GM18511 (cell line): ENCODE measurements at regions not wholly inside any gene's neighbourhood (a gene's known extent, or its start where the extent isn't known, plus 50 kb on each side); places are given as distances from the start of the nearest gene placed in this dataset.

Source experiments
- ATAC-seq: cut with Tn5 transposase; IDR thresholded peaks from one replicate; pipeline ENCODE4 v1.9.1; 2021; ENCODE audit warnings: mild to moderate bottlenecking, moderate library complexity; ENCODE audit not compliant: unreplicated experiment

GRCh38 chr13:103325672-103326071 lies 259.5 kb upstream of the SLC10A2 start:
- no peak for ATAC-seq

DNA sequence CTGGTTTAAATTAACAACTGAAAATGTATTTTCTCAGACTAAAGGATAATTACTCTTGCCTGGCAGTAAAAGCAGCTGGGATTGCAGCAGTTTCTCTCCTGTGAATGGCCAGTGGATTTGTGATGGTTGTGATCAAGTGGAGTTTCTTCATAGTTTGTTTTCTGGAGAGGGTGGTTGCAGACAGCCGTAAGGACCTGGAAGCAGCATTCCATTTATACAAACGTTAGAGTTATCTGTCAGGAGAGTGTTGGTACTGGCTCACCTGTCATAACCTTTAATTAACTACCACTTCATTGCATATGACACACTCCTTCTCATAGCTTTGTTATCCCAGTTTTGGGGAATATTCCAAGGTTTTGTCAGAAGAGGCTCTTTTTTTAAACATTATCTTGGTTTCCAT lies 258.4 kb upstream of the SLC10A2 start:
- no peak for ATAC-seq

DNA sequence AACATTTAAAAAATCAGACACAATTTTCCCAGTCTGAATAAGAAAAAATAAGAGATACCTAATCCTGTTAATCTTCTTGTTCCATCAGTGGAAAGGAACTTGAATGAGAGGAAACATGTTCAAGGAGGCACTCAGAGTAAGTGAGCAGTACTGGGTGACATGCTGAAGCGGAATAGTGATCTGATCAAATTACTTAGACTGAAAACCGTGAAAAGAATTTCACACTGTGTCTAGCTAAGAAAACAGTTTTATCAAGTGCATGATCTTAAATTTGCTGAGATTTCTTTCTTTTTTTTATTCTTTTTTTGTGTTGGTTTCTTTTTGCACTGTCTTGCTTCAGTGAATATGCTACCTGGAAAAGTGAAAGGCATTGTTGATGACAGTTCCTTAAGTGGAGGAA lies 249.5 kb upstream of the SLC10A2 start:
- ATAC-seq: no peak

- no peak for ATAC-seq
These were observed 246.2 kb upstream of the SLC10A2 start for GRCh38 chr13:103312467-103312866.

DNA sequence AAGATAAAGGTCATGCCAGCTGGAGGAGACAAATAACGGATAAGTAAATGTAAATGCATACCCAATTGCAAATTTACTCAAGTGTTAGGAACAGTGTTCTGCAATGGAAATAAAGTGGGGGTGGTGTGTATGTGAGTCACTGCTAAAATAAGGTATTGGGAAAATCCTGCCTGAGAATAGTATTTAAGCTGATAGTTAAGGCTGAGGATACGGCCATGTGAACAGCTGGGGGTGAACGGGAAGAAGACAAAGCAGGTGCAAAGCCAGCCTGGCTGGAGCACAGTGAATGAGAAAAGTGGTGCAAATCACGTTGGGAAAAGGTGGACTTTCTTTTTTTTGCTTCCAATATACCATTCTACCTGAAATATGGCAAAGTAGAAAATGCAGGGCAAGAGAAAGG lies 242.4 kb upstream of the SLC10A2 start:
- ATAC-seq: no peak

GRCh38 chr13:103306163-103306562 lies 239.9 kb upstream of the SLC10A2 start:
- ATAC-seq: no peak

GRCh38 chr13:103303078-103303651 lies 236.9 kb upstream of the SLC10A2 start:
- no peak for ATAC-seq

- no peak for ATAC-seq
These were observed 236.5 kb upstream of the SLC10A2 start for GRCh38 chr13:103302676-103303075.

- no peak for ATAC-seq
These were observed 232.9 kb upstream of the SLC10A2 start for GRCh38 chr13:103299079-103299478.

DNA sequence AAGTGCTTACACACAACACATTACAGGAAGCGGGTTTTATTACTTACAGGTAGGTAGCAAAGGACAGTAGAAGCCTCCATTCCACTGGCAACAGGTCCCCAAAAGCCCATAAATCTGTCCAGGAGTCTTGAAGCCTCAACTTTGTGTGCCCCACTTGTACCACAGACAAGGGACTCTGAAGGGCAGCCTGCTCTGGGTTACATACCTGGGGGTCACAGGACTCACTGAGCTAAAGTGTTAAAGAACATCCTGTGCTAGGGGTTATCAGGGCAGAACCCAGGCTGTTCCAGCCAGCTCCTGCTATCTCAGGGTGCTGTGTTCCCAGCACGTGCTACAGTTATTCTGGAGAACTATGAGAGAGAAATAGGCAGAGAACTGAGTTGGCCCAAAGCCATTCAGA lies 230.9 kb upstream of the SLC10A2 start:
- ATAC-seq: no peak

DNA sequence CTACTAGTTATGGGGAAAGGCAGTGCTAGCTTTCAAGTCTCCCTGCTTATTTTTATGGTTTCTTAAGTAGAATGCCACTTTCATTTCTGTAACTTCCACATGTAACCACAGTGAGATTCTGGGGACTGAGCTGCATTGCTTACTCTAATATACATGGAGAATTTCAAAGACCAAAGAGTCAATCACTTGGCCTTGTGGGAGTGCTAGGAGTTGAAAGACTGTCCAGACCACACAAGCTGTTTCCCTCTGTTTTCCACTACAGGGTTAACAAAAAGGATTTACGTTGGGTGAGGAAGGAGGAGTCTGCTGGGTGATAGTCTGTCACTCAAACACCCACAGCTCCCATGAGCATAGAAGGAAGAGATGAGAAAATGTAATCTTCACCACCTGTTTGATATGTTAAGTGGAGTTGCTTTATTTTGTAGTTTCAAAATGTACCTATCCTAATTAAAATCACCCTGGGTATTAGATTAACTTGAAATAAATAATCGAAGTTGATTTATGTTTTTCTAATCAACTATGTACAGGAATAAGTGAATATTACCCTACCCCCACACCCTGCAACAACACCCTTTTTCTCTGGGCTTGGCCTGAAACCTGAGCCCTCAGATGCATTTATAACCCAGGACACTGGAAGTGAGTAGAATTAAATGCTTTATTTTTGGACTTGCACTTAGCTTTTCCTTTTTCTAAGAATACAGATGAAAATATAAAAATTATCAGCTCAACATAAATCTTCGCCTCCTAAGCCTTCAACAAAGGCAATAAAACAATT lies 225.8 kb upstream of the SLC10A2 start:
- peak; percentile 66 for ATAC-seq

- no peak for ATAC-seq
These were observed 225.0 kb upstream of the SLC10A2 start for GRCh38 chr13:103291226-103291625.

- no peak for ATAC-seq
These were observed 223.5 kb upstream of the SLC10A2 start for GRCh38 chr13:103289681-103290080.

GRCh38 chr13:103288114-103288513 lies 221.9 kb upstream of the SLC10A2 start:
- no peak for ATAC-seq

DNA sequence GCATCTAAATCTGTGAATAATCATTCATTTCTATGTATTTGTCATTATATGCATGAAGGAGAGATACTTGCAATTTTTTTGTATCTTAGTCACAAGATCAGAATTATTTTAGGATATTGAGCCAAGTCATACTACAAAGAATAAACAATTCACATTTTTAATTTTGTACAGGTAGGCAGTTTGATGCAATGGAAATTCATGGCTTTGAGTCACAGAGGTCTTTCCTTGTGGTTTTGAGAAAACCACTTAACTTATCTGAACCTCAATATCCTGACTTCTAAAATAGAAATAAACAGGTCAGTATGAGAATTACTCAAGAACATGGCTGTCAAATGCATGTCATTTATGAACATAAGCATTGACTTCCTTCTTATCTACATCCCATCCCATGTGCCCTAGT lies 221.4 kb upstream of the SLC10A2 start:
- peak; percentile 40 for ATAC-seq

DNA sequence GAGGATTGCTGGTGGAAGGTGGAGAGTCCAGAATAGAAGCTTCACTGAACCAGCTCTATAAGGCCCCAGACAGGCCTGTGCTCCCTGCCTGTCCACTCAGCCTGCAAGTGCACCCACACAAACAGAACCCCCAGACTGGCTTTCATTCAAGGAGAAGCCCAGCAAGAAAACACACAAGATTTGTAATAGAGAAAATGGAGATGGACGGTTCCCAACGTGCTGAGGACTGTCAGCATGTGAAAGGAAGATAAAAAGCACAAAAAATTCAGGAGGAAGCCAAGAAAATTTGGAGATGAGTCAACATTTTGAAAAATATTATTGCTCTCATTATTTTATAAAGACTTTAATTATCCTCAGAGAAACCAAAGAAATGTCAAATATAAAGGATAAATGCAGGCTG lies 218.2 kb upstream of the SLC10A2 start:
- no peak for ATAC-seq

GRCh38 chr13:103283451-103283820 lies 217.2 kb upstream of the SLC10A2 start:
- ATAC-seq: no peak

GRCh38 chr13:103282571-103283450 lies 216.6 kb upstream of the SLC10A2 start:
- peak; percentile 49 for ATAC-seq

DNA sequence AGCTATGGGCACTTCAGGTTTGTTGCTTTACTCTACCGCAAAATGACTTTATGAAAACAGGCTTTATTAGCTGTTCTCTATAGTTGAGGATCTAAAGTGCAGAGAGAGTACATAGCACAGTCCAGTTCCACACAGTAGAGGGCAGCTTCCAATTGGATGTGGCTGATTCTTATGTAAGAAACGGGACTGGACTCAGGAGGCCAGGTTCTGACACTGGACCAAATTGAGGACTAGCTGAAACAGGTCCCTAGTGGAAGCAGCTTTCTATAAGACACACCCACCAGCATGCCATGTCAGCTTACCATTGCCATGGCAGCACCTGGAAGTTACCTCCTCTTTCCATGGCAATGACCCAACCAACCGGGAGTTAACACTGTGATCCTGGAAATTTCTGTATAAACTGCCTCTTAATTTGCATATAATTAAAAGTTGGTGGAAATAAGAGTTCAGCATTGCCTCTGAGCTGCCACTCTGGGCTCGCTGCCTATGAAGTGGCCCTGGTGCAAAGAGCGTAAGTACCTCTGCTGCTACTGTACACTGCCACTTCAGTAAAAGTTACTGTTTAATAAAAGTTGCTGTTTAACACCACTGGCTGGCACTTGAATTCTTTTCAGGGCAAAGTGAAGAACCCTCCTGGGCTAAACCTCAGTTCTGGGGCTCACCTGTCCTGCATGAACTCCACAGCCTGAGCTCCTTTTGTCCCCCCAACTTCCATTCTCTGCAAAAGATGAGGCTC lies 211.9 kb upstream of the SLC10A2 start:
- ATAC-seq: no peak

- ATAC-seq: peak; percentile 87
These were observed 210.7 kb upstream of the SLC10A2 start for GRCh38 chr13:103276775-103277498.
